ENCODE measurements at regions not wholly inside any gene's neighbourhood (a gene's known extent, or its start where the extent isn't known, plus 50 kb on each side); places are given as distances from the start of the nearest gene placed in this dataset.

- CTCF ChIA-PET = no interaction called here
- no peak overlapping the region for H3K4me3 Mint-ChIP-seq
- no peaks in the 10 kb centered on the region for H3K27me3 Mint-ChIP-seq (ENCODE audit: low read depth)
- TF ChIP-seq USF1 (CRISPR knock-in tag; IDR thresholded peaks at IDR 0.05) (no peak), ZNF425 (CRISPR knock-in tag; conservative IDR thresholded peaks at IDR 0.05) (no peak), OVOL2 (CRISPR knock-in tag; IDR thresholded peaks at IDR 0.05; ENCODE audit: borderline replicate concordance) (no peak), ZNF232 (CRISPR knock-in tag; IDR thresholded peaks at IDR 0.05) (no peak), CTCF (IDR thresholded peaks at IDR 0.05) (no peak), MXD4 (CRISPR knock-in tag; IDR thresholded peaks at IDR 0.05; ENCODE audit: borderline replicate concordance) (no peak), RORB (CRISPR knock-in tag; IDR thresholded peaks at IDR 0.05) (no peak), FOXJ3 (CRISPR knock-in tag; IDR thresholded peaks at IDR 0.05; ENCODE audit: borderline replicate concordance) (no peak), JUN (CRISPR knock-in tag; IDR thresholded peaks at IDR 0.05) (no peak), NFE2L1 (CRISPR knock-in tag; IDR thresholded peaks at IDR 0.05) (no peak)
- no peak overlapping the region for H3K27ac Mint-ChIP-seq
- no peaks in the 10 kb centered on the region; the same call in 1 of the 2 replicates for H3K9me3 Mint-ChIP-seq
- peaks cover 7% of the 10 kb centered on the region for H3K4me1 Mint-ChIP-seq
- POLR2A ChIA-PET = no interaction called here
- no peaks in the 10 kb centered on the region for H3K36me3 Mint-ChIP-seq
- ATAC-seq (no peak), DNase-seq (ENCODE audit: low spot score) (no peak)
These were observed 464.5 kb upstream of the PRICKLE1 start for GRCh38 chr12:43054085-43054484.

- no peaks in the 10 kb centered on the region; the same call in 1 of the 2 replicates for H3K9me3 Mint-ChIP-seq
- no peaks in the 10 kb centered on the region for H3K27me3 Mint-ChIP-seq (ENCODE audit: low read depth)
- H3K36me3 Mint-ChIP-seq = no peaks in the 10 kb centered on the region
- CTCF ChIA-PET = interaction anchor here (0.5 to 1.0 kb wide), 3 partner anchors 292 to 830 kb away, joined by 3 read pairs; no protein-coding TSS in a partner anchor
- POLR2A ChIA-PET = no interaction called here
- peaks cover 7% of the 10 kb centered on the region for H3K4me1 Mint-ChIP-seq
- no peak overlapping the region for H3K4me3 Mint-ChIP-seq
- H3K27ac Mint-ChIP-seq = no peak overlapping the region
- DNase-seq (ENCODE audit: low spot score) (no peak), ATAC-seq (no peak)
- TF ChIP-seq E2F5 (CRISPR knock-in tag; IDR thresholded peaks at IDR 0.05) (no peak), OVOL2 (CRISPR knock-in tag; IDR thresholded peaks at IDR 0.05; ENCODE audit: borderline replicate concordance) (no peak), MXD4 (CRISPR knock-in tag; IDR thresholded peaks at IDR 0.05; ENCODE audit: borderline replicate concordance) (no peak), ETV6 (CRISPR knock-in tag; IDR thresholded peaks at IDR 0.05) (no peak), ZNF121 (CRISPR knock-in tag; IDR thresholded peaks at IDR 0.05) (no peak), JAZF1 (CRISPR knock-in tag; IDR thresholded peaks at IDR 0.05) (no peak), ELF4 (CRISPR knock-in tag; IDR thresholded peaks at IDR 0.05; ENCODE audit: low read depth) (no peak), USF2 (CRISPR knock-in tag; IDR thresholded peaks at IDR 0.05) (no peak), ERG (CRISPR knock-in tag; IDR thresholded peaks at IDR 0.05) (no peak), AR (CRISPR knock-in tag; IDR thresholded peaks at IDR 0.05) (no peak), ARID4B (CRISPR knock-in tag; IDR thresholded peaks at IDR 0.05; ENCODE audit: borderline replicate concordance) (no peak)
These were observed 462.9 kb upstream of the PRICKLE1 start for GRCh38 chr12:43052441-43052840.

Data from WTC11 (cell line).